HUES64 (cell line): ENCODE measurements at regions not wholly inside any gene's neighbourhood (a gene's known extent, or its start where the extent isn't known, plus 50 kb on each side); places are given as distances from the start of the nearest gene placed in this dataset.
"Not testable (repeated sequence)": the region's sequence is repeated elsewhere in the genome, so short reads cannot be mapped to it uniquely, and the experiment has no call there.

Source experiments
- H3K27ac ChIP-seq: 2 replicates; pipeline ENCODE4 v1.7.0; 2013; ENCODE audit warnings: low read depth, low read length, inconsistent platforms
- H3K27me3 ChIP-seq: 2 replicates; pipeline ENCODE4 v1.6.1; 2013; ENCODE audit warnings: mild to moderate bottlenecking, low read length; ENCODE audit not compliant: insufficient read depth
- H3K36me3 ChIP-seq: 2 replicates; pipeline ENCODE4 v1.6.1; 2013; ENCODE audit warnings: mild to moderate bottlenecking, low read length; ENCODE audit not compliant: insufficient read depth
- H3K4me1 ChIP-seq: 2 replicates; pipeline ENCODE4 v1.6.1; 2013; ENCODE audit warnings: mild to moderate bottlenecking, low read length, moderate library complexity; ENCODE audit not compliant: insufficient read depth
- H3K4me3 ChIP-seq: 2 replicates; pipeline ENCODE4 v1.5.1; 2013; ENCODE audit warnings: mild to moderate bottlenecking, low read length, moderate library complexity
- H3K9ac ChIP-seq: 2 replicates; pipeline ENCODE4 v1.6.1; 2013; ENCODE audit warnings: mild to moderate bottlenecking, low read depth, low read length
- H3K9me3 ChIP-seq: 2 replicates; pipeline ENCODE4 v1.6.1; 2013; ENCODE audit warnings: low read depth, low read length; ENCODE audit not compliant: insufficient read depth
- WGBS: fragments of 150-250, 120-280 bp; methylation state at CpG from one replicate; pipeline ENCODE4 v1.1.7; 2013; ENCODE audit warnings: missing lambda C conversion rate; 5-methylcytosine and 5-hydroxymethylcytosine counted together

DNA sequence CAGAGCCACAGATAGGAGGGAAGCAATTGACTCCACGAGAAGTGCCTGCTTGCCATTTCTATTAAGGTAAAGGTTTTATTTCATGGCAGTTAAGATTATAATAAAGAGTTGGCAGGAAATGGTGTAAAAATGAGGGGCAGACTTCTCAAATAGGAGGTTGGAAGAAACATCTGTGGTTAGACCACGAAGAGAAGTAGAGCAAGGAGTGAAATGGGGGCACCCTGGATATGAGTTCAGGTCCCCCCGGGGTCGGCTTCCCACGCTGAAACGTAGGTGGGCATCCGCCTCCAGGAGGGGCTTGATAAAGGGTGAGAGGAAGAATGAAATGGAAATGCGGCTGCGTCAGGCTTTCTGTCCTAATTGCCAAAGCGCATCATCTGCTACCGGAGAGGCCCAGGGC lies 209.1 kb downstream of the MAF start:
- no peaks in the 10 kb centered on the region for H3K27me3 ChIP-seq
- H3K27ac ChIP-seq, result no peak overlapping the region
- WGBS, result 91% methylated on average over 11 of the region's 11 CpGs
- H3K4me3 ChIP-seq, result no peak overlapping the region
- H3K9me3 ChIP-seq, result no peaks in the 10 kb centered on the region
- H3K9ac ChIP-seq, result no peak overlapping the region
- H3K4me1 ChIP-seq, result peaks cover 5% of the 10 kb centered on the region; the same call in 1 of the 2 replicates
- no peaks in the 10 kb centered on the region for H3K36me3 ChIP-seq

GRCh38 chr16:79390481-79391051 lies 210.0 kb downstream of the MAF start:
- no peak overlapping the region for H3K27ac ChIP-seq

DNA sequence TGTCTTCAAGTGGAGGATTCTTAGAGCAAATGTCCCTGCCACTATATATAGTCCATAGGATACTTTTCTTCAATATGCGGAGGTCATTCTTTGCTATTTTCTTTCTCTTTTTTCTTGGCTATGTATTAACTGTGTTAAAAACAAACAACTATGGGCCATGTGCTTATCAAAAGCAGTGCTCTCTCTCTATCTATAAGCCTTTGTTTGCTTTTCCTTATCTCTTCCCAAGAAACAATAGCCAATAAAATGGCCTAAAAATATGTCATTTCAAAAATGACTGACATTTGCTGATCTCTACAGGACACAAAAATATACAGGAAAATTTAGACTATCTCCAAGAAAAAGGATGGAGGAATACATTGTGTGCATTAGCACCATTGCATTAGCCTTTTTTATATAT lies 212.1 kb downstream of the MAF start:
- Histone ChIP-seq H3K27me3 (no peaks in the 10 kb centered on the region), H3K36me3 (no peaks in the 10 kb centered on the region), H3K4me3 (no peak overlapping the region), H3K27ac (no peak overlapping the region), H3K4me1 (peaks cover 5% of the 10 kb centered on the region; the same call in 1 of the 2 replicates), H3K9ac (no peak overlapping the region), H3K9me3 (0 out of 2 replicates have a peak, but pooled peaks cover 3% of the 10 kb centered on the region)
- WGBS, result 100% methylated on average over 1 of the region's 1 CpG

More at GRCh38 chr16:79390481-79391051, 210.0 kb downstream of the MAF start:
- peaks cover 5% of the 10 kb centered on the region; the same call in 1 of the 2 replicates for H3K4me1 ChIP-seq
- WGBS, result 94% methylated on average over 9 of the region's 9 CpGs
- no peaks in the 10 kb centered on the region for H3K27me3 ChIP-seq
- H3K36me3 ChIP-seq, result no peaks in the 10 kb centered on the region
- H3K4me3 ChIP-seq, result no peak overlapping the region
- no peak overlapping the region for H3K9ac ChIP-seq
- 0 out of 2 replicates have a peak, but pooled peaks cover 3% of the 10 kb centered on the region for H3K9me3 ChIP-seq

DNA sequence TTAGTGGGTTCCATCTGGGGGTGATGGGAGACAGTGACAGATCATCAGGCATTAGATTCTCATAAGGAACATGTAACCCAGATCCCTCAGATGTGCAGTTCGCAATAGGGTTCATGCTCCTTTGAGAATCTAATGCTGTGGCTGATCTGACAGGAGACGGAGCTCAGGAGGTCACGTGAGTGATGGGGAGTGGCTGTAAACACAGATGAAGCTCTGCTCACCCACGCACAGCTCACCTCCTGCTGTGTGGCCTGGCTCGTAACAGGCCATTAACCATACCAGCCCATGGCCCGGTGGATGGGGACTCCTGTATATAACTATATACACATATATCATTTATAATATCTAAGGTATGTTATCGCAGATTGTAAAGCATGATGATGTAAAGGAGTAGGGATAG lies 214.2 kb downstream of the MAF start:
- H3K36me3 ChIP-seq, result no peaks in the 10 kb centered on the region
- H3K4me1 ChIP-seq, result no peaks in the 10 kb centered on the region; the same call in 1 of the 2 replicates
- 0 out of 2 replicates have a peak, but pooled peaks cover 3% of the 10 kb centered on the region for H3K9me3 ChIP-seq
- no peak overlapping the region for H3K9ac ChIP-seq
- H3K27me3 ChIP-seq, result no peaks in the 10 kb centered on the region
- WGBS, result 96% methylated on average over 7 of the region's 7 CpGs
- H3K4me3 ChIP-seq, result no peak overlapping the region
- H3K27ac ChIP-seq, result no peak overlapping the region

- H3K36me3 ChIP-seq, result no peaks in the 10 kb centered on the region
- H3K4me3 ChIP-seq, result no peak overlapping the region
- H3K27ac ChIP-seq, result no peak overlapping the region
- 0 out of 2 replicates have a peak, but pooled peaks cover 3% of the 10 kb centered on the region for H3K9me3 ChIP-seq
- H3K4me1 ChIP-seq, result no peaks in the 10 kb centered on the region
- H3K9ac ChIP-seq, result no peak overlapping the region
- 93% methylated on average over 10 of the region's 10 CpGs for WGBS
- H3K27me3 ChIP-seq, result no peaks in the 10 kb centered on the region
Measured at GRCh38 chr16:79381603-79382042, 218.9 kb downstream of the MAF start.

- Histone ChIP-seq H3K36me3 (no peaks in the 10 kb centered on the region), H3K27me3 (no peaks in the 10 kb centered on the region), H3K4me3 (no peak overlapping the region), H3K27ac (no peak overlapping the region), H3K9me3 (0 out of 2 replicates have a peak, but pooled peaks cover 2% of the 10 kb centered on the region), H3K4me1 (no peaks in the 10 kb centered on the region), H3K9ac (no peak overlapping the region)
- 94% methylated on average over 9 of the region's 9 CpGs for WGBS
Measured at GRCh38 chr16:79380995-79381602, 219.4 kb downstream of the MAF start.

- no peaks in the 10 kb centered on the region for H3K9me3 ChIP-seq
- no peaks in the 10 kb centered on the region for H3K4me1 ChIP-seq
- H3K9ac ChIP-seq, result no peak overlapping the region
- H3K27me3 ChIP-seq, result no peaks in the 10 kb centered on the region
- 96% methylated on average over 1 of the region's 3 CpGs for WGBS
- H3K27ac ChIP-seq, result no peak overlapping the region
- no peak overlapping the region for H3K4me3 ChIP-seq
- H3K36me3 ChIP-seq, result no peaks in the 10 kb centered on the region
Measured at GRCh38 chr16:79379095-79379494, 221.4 kb downstream of the MAF start.

GRCh38 chr16:79377082-79377481 lies 223.5 kb downstream of the MAF start:
- H3K9me3 ChIP-seq, H3K4me3 ChIP-seq, H3K9ac ChIP-seq, H3K27ac ChIP-seq, H3K27me3 ChIP-seq, H3K36me3 ChIP-seq, H3K4me1 ChIP-seq: not testable (repeated sequence)
- 100% methylated on average over 1 of the region's 5 CpGs for WGBS

DNA sequence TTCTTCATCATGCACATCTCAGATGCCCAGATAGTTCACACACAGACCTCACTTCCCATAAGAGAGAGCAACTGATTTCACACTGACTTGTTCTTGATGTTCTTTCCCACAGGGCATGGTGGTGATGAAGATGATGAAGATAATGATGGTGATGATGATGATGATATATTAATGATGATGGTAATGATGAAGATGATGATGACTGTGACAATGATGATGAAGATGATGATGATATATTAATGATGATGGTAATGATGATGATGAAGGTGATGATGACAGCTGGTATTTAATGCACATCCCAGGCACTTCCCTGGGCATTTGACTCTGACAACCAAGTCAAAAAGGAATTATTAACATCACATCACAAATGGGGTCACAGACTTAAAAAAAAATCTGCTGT lies 225.2 kb downstream of the MAF start:
- no peak overlapping the region for H3K27ac ChIP-seq
- H3K9me3 ChIP-seq, result no peaks in the 10 kb centered on the region
- no peaks in the 10 kb centered on the region for H3K4me1 ChIP-seq
- no peaks in the 10 kb centered on the region for H3K27me3 ChIP-seq
- H3K9ac ChIP-seq, result no peak overlapping the region
- H3K4me3 ChIP-seq, result no peak overlapping the region
- no peaks in the 10 kb centered on the region for H3K36me3 ChIP-seq

DNA sequence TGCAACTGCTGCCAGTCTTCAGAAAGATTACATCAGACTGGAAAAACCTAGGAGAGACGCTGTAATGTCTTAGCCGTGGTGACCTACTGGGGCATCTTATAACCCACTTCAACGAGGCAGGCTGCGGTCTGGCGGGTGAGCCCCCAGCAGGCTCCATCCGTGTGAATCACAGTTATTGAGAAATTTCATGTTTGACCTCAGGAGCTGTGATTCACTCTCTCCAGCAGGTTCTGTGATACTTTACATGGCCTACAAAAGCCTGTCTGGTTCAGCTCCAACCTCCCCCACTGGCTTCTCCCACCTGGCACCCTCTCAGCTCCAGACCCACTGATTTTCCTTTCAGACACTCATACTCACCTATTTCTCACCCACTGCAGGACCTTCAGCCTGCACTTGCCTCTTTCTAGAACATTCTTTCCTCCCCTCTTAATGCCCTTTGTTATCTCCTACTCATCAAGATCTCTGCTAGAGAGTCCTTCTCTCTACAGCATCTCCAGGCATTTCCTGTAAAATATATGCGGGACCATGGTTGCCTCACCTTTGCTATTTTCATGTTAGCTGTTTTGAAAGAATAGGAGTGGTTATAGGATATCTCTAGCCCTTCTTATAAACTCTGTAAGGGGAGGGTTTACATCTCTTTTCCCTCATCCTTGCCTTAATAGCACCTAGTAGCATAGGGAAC lies 227.9 kb downstream of the MAF start:
- WGBS, result 92% methylated on average over 7 of the region's 7 CpGs
- Histone ChIP-seq H3K36me3 (no peaks in the 10 kb centered on the region), H3K4me1 (no peaks in the 10 kb centered on the region), H3K9me3 (no peaks in the 10 kb centered on the region), H3K9ac (no peak overlapping the region), H3K4me3 (no peak overlapping the region), H3K27ac (no peak overlapping the region), H3K27me3 (no peaks in the 10 kb centered on the region)

DNA sequence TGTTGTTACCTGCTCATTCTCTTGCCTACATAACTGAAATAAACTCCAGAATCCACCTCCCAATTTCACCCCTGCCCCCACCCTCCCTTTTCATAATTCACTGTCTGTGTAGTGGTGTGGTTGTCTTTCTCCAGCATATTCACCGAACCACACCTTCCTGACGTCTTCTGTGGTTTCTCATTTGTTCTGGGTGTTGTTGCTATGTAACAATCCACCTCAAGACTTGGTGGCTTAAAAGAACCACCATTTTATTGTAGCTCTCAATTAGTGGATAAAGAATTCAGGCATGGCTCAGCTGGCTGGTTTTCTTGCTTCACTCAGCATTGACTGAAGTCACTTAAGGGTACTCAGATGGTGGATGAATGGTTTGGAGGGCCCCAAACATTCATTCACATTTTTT lies 229.8 kb downstream of the MAF start:
- H3K4me1 ChIP-seq, result no peaks in the 10 kb centered on the region
- no CpG with 5 or more reads among the region's 2 CpGs for whole genome bisulfite sequencing
- H3K9me3 ChIP-seq, result 0 out of 2 replicates have a peak, but pooled peaks cover 3% of the 10 kb centered on the region
- H3K27me3 ChIP-seq, result no peaks in the 10 kb centered on the region
- no peak overlapping the region for H3K9ac ChIP-seq
- no peak overlapping the region for H3K4me3 ChIP-seq
- no peaks in the 10 kb centered on the region for H3K36me3 ChIP-seq
- H3K27ac ChIP-seq, result no peak overlapping the region
